Endodermal cell (in vitro differentiated cells): ENCODE measurements at regions not wholly inside any gene's neighbourhood (a gene's known extent, or its start where the extent isn't known, plus 50 kb on each side); places are given as distances from the start of the nearest gene placed in this dataset.

Source experiments
- DNase-seq: peaks from one replicate; pipeline ENCODE4 v3.0.0-alpha.2; 2017
- H3K27ac ChIP-seq: 2 replicates; pipeline ENCODE4 v1.5.1; 2013; ENCODE audit warnings: mild to moderate bottlenecking, low read depth, low read length, moderate library complexity
- H3K27me3 ChIP-seq: 2 replicates; pipeline ENCODE4 v1.6.1; 2013; ENCODE audit warnings: mild to moderate bottlenecking, low read length, moderate library complexity; ENCODE audit not compliant: insufficient read depth, control insufficient read depth, poor library complexity, severe bottlenecking
- H3K36me3 ChIP-seq: 2 replicates; pipeline ENCODE4 v1.7.0; 2013; ENCODE audit warnings: mild to moderate bottlenecking, low read length, moderate library complexity; ENCODE audit not compliant: control insufficient read depth, insufficient read depth
- H3K4me1 ChIP-seq: one replicate; pipeline ENCODE4 v1.7.0; 2013; ENCODE audit warnings: low read length; ENCODE audit not compliant: control insufficient read depth, insufficient read depth
- H3K4me3 ChIP-seq: 2 replicates; pipeline ENCODE4 v1.5.1; 2013; ENCODE audit warnings: mild to moderate bottlenecking, low read length, moderate library complexity
- H3K9ac ChIP-seq: 2 replicates; pipeline ENCODE4 v1.6.1; 2013; ENCODE audit warnings: mild to moderate bottlenecking, low read length, moderate library complexity; ENCODE audit not compliant: poor library complexity, severe bottlenecking; ENCODE audit errors: extremely low read depth
- H3K9me3 ChIP-seq: 2 replicates; pipeline ENCODE4 v1.6.1; 2013; ENCODE audit warnings: mild to moderate bottlenecking, low read length, moderate library complexity; ENCODE audit not compliant: control insufficient read depth
- H3K27ac Mint-ChIP-seq: 2 replicates; pipeline ENCODE4 v1.8.0; 2020; ENCODE audit warnings: mixed read lengths
- H3K27me3 Mint-ChIP-seq: 2 replicates; pipeline ENCODE4 v1.8.0; 2021; ENCODE audit warnings: mild to moderate bottlenecking, mixed read lengths; ENCODE audit not compliant: insufficient read depth
- H3K36me3 Mint-ChIP-seq: 2 replicates; pipeline ENCODE4 v1.8.0; 2020; ENCODE audit warnings: low read depth, mixed read lengths
- H3K4me1 Mint-ChIP-seq: 2 replicates; pipeline ENCODE4 v1.8.0; 2020; ENCODE audit warnings: mixed read lengths
- H3K4me3 Mint-ChIP-seq: 2 replicates; pipeline ENCODE4 v1.8.0; 2020; ENCODE audit warnings: mild to moderate bottlenecking, moderate library complexity, mixed read lengths
- H3K9me3 Mint-ChIP-seq: 2 replicates; pipeline ENCODE4 v1.8.0; 2020; ENCODE audit warnings: mild to moderate bottlenecking, mixed read lengths
- WGBS, 2 experiments: methylation state at CpG; one replicate each; pipeline versions ENCODE4 v1.1.5 to v1.1.7; 2013; ENCODE audit warnings: missing lambda C conversion rate in 2 of 2, mixed read lengths in 1 of 2; ENCODE audit not compliant: insufficient coverage in 1 of 2, insufficient read length in 1 of 2; 5-methylcytosine and 5-hydroxymethylcytosine counted together
- TF ChIP-seq, protein P1 (sequence below): fragments of 200-600 bp; sonication (generic); conservative IDR thresholded peaks from 2 replicates; pipeline ENCODE4 v1.5.0; 2021; ENCODE audit warnings: antibody characterized with exemption, mild to moderate bottlenecking

DNA sequence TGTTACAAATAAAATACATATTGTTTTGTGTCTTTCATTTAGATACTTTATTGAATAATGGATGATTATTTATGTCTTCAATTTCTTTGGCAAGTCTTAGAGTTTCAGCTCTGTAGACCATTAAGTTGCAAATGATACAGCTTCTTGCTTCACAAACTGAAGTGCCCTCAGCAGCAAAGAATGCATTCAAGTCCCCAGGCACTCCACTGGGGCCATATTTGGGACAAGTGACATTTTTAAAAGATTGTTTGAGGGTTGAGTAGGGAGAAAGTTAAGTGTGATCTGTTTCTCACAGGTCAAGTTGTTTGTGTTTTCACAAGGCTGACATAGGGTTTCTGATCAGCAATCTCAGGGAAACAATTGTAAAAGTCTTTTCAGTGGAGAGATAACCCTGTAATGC, 400.7 kb downstream of the PLA2G4A start:
- no peaks in the 10 kb centered on the region for H3K9me3 Mint-ChIP-seq
- H3K36me3 ChIP-seq: no peaks in the 10 kb centered on the region
- H3K9ac ChIP-seq: no peak overlapping the region
- no peak overlapping the region for H3K4me3 ChIP-seq
- H3K9me3 ChIP-seq: no peaks in the 10 kb centered on the region
- H3K4me1 Mint-ChIP-seq: peaks cover 4% of the 10 kb centered on the region
- no peak overlapping the region for H3K4me3 Mint-ChIP-seq
- no peaks in the 10 kb centered on the region for H3K4me1 ChIP-seq
- no peak overlapping the region for H3K27ac ChIP-seq
- H3K27me3 ChIP-seq: no peaks in the 10 kb centered on the region
- no peak for DNase-seq
- peak overlapping the region; percentile 45 for H3K27ac Mint-ChIP-seq
- H3K36me3 Mint-ChIP-seq: no peaks in the 10 kb centered on the region
- TF ChIP-seq, protein P1, sequence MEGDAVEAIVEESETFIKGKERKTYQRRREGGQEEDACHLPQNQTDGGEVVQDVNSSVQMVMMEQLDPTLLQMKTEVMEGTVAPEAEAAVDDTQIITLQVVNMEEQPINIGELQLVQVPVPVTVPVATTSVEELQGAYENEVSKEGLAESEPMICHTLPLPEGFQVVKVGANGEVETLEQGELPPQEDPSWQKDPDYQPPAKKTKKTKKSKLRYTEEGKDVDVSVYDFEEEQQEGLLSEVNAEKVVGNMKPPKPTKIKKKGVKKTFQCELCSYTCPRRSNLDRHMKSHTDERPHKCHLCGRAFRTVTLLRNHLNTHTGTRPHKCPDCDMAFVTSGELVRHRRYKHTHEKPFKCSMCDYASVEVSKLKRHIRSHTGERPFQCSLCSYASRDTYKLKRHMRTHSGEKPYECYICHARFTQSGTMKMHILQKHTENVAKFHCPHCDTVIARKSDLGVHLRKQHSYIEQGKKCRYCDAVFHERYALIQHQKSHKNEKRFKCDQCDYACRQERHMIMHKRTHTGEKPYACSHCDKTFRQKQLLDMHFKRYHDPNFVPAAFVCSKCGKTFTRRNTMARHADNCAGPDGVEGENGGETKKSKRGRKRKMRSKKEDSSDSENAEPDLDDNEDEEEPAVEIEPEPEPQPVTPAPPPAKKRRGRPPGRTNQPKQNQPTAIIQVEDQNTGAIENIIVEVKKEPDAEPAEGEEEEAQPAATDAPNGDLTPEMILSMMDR: no peak
- no peaks in the 10 kb centered on the region for H3K27me3 Mint-ChIP-seq

DNA sequence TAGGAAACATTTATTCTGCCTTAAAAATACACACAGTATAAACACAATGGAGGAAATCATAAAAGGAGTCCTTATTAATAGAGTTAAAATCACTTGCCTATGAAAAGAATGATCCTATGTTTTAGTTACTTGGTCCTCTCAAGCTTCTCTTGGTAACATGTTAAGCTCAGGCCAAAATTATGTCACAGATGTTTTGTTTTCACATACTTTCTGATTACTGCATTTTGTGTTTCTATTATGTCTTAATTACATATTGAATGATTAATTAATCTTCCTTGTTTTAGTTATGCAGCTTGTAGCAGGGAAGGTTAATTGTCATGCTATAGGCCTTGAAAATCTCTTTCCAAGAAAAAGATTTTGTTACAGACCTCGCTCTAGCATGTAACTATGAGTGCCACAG, 406.0 kb downstream of the PLA2G4A start:
- Mint-ChIP-seq H3K27me3 (no peaks in the 10 kb centered on the region), H3K4me1 (peaks cover under 1% of the 10 kb centered on the region), H3K9me3 (no peaks in the 10 kb centered on the region), H3K36me3 (no peaks in the 10 kb centered on the region), H3K27ac (no peak overlapping the region), H3K4me3 (no peak overlapping the region)
- no peaks in the 10 kb centered on the region for H3K9me3 ChIP-seq
- no peak overlapping the region for H3K9ac ChIP-seq
- TF ChIP-seq, protein P1: no peak
- WGBS, 2 experiments: 93 to 100% methylated on average over 1 of the region's 1 CpG
- no peak overlapping the region for H3K4me3 ChIP-seq
- H3K4me1 ChIP-seq: no peaks in the 10 kb centered on the region
- H3K36me3 ChIP-seq: no peaks in the 10 kb centered on the region
- DNase-seq: no peak
- H3K27ac ChIP-seq: no peak overlapping the region
- no peaks in the 10 kb centered on the region for H3K27me3 ChIP-seq

DNA sequence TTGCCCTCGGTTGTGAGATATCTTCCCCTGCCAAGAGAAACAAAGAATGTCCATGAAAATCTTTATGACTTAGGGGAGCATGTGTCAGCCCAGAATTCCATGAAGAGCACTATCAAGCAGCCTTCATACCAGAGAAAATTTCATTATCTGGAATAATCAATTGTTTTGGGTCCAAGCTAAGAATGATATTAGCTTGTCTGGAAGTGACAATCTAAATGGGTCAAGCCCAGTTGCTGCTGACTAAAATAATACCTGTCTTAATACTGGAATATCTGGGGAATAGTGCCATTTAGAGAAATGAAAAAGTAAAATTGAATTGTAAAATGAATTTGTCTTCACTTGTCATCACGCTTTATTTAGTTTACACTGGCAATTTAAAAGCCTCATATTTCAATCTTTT, 407.4 kb downstream of the PLA2G4A start:
- no peaks in the 10 kb centered on the region for H3K4me1 Mint-ChIP-seq
- no peaks in the 10 kb centered on the region for H3K9me3 ChIP-seq
- no peaks in the 10 kb centered on the region for H3K36me3 Mint-ChIP-seq
- H3K27ac Mint-ChIP-seq: no peak overlapping the region
- no peaks in the 10 kb centered on the region for H3K27me3 ChIP-seq
- no peak overlapping the region for H3K4me3 Mint-ChIP-seq
- no peak overlapping the region for H3K27ac ChIP-seq
- DNase-seq: no peak
- H3K4me1 ChIP-seq: no peaks in the 10 kb centered on the region
- no peaks in the 10 kb centered on the region for H3K36me3 ChIP-seq
- no peaks in the 10 kb centered on the region for H3K27me3 Mint-ChIP-seq
- H3K9ac ChIP-seq: no peak overlapping the region
- WGBS, 2 experiments: 95% methylated on average over 1 of the region's 2 CpGs; no CpG with 5 or more reads in 1 of the 2 experiments
- TF ChIP-seq, protein P1: no peak
- no peaks in the 10 kb centered on the region for H3K9me3 Mint-ChIP-seq
- H3K4me3 ChIP-seq: no peak overlapping the region
